GM21423 (cell line): ENCODE measurements at regions not wholly inside any gene's neighbourhood (a gene's known extent, or its start where the extent isn't known, plus 50 kb on each side); places are given as distances from the start of the nearest gene placed in this dataset.
"Not testable (repeated sequence)": the region's sequence is repeated elsewhere in the genome, so short reads cannot be mapped to it uniquely, and the experiment has no call there.

Source experiments
- ATAC-seq: cut with Tn5 transposase; IDR thresholded peaks from one replicate; pipeline ENCODE4 v1.9.1; 2021; ENCODE audit warnings: mild to moderate bottlenecking, moderate library complexity; ENCODE audit not compliant: unreplicated experiment

DNA sequence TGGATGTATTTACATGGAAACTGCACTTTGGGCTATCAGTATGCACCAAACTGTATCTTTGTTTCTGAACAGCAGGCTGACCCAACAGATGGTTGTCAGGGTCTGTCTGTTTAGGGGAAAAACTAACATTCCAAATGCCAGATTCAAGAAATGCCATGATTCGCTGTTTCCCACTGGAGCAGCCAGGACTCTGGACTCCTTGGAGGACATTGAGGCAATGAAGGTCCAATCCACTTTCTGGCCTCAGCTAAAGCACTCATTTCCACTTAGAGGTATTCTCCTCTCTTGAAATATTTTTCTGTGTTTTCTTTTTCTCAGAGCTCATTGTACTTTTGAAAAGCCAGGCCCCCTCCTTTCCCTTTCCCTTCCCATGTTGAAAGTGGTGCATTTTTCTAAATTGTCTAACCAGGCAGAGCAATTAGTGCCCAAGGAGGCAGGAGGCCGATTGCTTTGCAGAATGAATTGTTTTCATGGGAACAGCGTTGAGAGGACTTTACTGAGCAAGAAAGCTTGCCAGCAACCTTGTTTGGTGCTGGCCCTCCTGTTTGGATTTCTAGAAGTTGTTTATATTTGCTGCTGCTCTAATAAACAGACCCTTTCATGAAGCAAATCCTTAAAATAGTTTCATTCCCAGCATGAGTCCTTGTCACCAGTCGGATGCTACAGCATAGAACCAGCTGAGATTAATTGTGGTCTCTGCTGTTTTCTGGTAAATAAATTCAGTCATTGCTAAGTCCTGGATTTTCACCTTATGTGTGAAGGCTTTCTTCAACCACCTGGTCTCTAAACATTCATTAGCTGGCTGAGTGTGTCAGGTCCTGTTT, 132.8 kb upstream of the TAF11L2 start:
- no peak for ATAC-seq

DNA sequence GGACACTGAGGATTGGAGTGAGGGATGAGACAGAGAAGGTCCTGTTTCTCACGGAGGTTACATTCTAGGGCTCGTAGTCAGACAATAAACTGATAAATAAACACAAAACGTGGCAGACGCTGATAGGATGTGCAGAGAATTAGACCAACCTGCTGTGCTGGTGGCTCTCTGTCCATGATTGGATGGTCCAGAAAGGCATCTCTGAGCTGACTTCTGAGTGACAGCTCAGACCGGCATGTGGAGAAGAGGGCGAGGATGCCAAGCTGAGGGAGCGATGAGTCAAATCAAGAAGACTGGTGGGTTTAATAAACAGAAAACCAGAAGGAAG, 132.3 kb upstream of the TAF11L2 start:
- no peak for ATAC-seq

DNA sequence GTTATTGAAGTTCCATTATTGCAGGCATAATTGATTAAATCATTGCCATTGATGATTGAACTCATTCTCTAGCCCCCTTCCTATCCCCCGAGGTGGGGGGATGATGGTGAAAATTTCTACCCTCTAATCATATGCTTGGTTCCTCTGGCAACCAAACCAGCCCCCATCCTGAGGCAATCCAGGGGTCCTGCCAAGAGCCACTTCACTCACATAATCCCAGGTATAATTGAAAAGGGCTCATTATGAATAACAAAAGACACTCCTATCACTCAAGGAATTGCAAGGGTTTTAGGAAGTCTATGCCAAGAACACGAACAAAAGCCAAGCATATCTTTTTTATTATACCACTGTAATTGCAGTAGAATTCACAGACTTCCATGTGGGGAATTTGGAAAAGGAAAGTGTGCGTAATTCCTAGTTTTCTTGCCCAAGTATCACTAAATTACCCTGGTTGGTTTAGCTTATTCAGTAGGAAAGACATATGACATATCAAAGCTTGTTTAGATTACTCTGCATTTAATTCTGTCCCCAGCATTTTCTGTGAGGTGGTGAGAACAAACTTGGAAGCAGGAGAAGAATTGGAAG, 130.7 kb upstream of the TAF11L2 start:
- no peak for ATAC-seq

DNA sequence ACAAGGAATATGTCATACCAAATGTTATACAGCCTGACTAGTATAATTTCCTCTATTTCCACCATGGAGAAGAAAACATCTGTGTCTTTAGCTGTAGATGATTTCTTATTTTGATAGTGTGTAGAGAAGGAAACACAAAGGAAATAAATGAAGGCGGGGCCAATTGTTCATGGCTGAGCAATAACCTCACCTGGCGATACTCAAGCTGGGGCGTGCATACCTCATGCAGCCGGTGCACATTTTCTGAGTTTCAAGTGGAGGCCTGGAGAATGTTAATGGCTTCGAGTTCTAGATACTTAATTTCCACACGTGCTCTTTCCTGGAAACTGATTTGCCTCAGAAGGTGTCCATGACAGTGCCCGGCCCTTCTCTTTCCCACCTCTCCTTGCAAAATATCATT, 127.4 kb upstream of the TAF11L2 start:
- ATAC-seq = no peak

DNA sequence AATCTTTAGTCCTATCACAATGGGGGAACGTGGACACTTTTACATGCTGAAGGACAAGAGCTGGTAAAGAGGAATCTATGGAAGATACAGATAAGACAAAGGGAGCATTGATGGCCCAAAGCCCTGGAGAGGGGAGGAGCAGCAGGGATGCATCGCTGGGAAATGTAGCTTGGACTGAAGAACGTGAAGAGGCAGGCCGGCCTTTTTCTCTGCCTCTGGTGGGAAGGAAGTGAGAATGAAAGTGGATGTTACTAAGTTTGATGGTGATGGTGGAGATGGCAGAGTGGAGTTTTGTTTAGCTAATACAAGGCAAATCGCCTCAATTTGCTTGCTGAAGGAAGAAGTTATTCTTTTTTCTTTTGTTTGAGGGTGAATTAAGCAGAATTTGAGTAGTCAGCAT, 124.6 kb upstream of the TAF11L2 start:
- ATAC-seq = no peak

DNA sequence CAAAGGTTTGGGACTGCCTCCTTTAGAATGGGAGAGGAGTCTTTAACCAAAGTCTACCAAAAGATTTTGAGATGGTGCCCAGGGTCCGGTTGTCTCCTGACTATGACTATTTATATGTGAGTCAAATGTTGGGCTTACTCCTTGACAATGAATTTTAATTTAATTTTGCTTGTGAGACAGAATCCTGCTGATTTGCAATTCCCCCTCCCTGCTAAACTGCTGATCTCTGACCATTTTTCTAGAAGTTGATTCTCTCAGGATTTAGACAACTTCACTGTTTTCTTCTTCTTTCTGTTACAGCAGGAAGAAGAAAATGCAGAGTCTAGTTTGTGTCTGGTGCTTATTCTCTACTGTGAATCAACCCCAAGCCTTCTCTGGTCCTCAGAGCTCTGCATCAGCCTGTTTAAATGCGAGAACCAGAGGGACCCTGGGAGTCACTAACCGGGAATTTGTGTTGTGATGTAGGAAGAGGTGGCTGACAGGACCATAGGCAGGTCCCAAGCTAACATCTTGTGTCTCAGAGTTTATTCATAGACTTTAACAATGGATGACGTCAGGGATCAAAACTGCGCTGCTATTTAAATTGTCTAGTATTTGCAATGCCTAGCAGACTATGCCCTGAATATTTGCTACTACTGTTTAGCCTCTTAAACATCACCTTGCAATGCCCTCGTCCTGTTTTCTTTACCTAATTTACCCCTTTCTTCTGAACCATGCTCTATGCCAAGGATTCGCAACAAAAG, 124.0 kb upstream of the TAF11L2 start:
- no peak for ATAC-seq

DNA sequence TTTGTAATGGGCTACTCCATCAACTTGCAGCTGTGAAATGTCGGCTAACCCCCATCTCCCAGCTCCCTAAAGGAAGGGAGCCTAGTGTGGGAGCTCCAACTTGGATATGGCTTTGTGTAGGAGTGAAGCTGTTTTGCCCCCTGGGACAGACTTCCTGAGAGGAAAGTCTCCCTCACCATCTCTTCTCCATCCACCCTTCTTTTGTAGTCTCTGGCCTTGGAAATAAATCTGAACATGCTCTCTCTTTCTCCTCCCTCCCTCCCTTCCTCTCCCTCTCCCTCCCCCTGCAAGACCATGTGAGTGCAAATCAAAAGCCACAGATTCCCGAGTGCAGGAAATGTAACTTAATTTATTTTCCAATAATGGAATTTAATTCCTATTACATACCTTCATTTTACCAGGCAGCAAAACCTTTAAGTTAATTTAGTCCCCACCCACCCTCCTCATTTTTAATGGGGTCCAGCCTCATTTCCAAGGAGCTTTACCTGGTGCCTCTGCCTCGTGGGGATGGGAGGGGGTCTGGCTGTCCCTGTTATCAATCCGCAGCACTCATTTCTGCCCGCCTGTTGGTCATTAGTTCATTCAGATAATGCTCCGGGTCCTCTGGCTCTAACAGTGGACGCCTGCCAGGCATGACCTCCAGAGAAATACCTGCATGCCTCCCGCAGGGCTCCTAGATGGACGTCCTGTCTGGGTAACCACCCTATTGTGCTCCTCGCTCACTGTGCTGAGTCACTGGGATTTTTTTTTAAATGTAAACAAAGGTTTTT, 122.9 kb upstream of the TAF11L2 start:
- ATAC-seq = no peak

DNA sequence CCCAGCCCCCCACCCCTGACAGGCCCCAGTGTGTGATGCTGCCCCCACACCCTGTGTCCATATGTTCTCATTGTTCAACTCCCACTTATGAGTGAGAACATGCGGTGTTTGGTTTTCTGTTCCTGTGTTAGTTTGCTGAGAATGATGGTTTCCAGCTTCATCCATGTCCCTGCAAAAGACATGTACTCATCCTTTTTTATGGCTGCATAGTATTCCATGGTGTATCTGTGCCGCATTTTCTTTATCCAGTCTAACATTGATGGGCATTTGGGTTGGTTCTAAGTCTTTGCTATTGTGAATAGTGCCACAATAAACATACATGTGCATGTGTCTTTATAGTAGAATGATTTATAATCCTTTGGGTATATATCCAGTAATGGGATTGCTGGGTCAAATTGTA, 122.1 kb upstream of the TAF11L2 start:
- ATAC-seq = not testable (repeated sequence)

DNA sequence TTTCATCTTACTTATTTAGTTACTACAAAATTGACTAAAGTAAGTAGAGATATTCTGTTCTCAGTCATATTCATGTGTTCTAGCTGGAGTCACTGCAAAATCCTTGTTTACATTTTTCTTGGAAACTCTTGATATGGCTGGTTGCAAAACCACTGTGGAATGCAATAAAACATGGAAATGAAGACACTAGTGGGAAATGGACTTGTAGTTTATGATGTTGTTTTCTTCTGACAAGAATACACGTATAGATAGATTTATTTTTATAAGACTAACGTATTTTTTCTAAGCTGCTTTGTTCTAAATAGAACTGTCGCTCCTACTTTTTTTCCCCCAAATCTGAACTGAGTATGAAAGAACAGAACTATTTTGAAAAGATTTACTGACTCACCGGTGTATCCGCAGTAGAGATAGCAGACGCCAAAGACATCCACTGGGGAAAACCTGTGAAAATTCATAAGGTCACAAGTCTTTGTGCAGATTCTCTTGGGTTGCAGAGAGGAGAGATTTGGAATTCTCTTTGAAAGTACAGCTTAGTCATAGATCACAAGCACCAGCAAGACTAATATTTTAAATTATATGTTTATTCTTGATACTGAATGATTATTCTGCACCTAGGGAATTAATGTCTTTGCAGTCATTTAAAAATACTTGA, 119.6 kb upstream of the TAF11L2 start:
- no peak for ATAC-seq

DNA sequence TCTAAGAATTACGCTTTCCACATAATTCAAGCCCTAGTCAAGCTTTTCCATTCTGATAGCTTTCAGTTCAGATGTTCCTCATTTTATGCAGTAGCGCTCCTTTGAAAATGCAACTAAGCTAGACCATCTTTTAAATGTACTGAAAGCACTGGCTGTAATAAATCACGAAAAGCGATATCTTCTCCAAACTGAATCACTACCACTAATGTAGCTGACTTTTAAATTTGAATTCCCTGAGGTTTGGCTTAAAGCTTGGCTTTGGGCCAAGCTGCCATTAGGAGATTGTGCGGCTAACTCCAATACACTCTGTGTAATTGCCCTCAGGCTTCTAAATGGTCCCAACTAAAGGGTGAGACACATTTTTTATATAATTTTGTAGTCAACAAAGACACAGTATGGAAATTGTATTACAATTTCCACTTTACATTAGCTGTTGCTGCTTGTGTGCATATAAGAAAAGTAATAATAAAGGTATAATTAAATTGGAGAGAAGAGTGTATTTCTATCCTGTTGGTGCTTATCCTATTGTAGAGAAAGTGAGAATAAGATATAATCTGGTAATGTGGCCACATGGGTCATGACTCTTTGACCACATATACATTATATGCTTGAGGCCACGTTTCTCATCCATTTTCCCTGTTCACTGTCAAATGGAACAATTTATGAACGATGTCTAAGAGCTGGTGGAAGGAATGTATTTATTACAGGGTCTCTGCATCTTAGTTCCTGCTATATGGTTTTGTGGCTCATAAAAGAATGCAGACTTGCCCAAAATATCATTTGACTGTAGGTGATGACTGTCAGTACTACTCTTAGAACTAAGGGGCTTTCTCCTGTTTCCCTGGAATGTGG, 118.7 kb upstream of the TAF11L2 start:
- ATAC-seq = no peak

DNA sequence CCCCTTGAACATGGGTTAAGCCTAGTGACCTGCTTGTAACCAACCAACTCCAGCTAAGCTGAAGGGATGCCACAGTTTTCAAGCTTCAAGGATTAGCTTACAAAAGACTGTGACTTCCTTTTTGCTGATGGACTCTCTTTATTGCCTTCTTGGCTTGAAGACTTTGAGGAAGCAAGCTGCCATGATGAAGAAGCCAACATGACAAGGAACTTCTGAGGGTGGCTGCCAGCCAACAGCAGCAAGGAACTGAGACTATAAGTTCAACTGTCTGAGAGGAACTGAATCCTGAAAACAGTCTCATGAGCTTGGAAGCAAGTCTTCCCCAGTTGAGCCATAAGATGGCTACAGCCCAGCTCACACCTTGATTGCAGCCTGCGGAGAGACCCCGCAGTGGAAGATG, 116.1 kb upstream of the TAF11L2 start:
- ATAC-seq = no peak

DNA sequence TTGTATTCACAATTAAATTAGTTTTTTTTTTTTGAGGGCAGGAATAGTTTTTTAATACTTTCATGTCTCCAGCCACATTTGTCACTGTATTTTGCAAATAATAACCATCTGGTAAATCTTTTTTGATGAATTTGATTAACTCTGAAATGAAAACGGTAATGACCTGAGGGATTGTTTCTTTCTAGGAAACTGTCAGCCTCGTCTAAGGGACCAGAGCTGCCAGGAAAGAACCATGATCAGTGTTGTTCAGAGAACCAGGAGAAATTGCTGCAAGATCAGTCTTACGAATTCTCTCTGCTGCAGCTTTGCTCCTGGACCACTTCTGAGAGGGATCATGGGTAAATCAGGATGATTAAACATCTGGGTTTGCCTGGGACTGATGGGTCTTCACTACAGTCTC, 114.5 kb upstream of the TAF11L2 start:
- no peak for ATAC-seq

DNA sequence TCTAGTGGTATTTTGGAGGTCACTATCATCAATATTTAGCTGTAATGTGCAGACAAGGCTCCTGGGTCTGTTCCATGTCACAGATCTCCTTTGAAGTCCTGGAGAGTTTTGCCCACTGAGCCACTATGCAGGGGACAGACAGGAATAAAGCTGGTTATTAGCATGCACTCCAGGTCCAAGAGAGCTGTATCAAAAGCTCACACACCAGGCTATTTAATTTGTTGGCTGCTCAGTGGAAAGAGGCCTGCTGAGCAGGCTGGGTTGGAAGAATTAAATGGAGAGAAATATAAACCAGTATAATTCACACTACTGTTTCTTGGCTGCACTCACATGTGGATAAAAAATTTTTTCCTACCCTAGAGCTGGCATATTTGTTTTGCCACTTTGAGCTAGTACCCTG, 113.8 kb upstream of the TAF11L2 start:
- ATAC-seq = no peak

DNA sequence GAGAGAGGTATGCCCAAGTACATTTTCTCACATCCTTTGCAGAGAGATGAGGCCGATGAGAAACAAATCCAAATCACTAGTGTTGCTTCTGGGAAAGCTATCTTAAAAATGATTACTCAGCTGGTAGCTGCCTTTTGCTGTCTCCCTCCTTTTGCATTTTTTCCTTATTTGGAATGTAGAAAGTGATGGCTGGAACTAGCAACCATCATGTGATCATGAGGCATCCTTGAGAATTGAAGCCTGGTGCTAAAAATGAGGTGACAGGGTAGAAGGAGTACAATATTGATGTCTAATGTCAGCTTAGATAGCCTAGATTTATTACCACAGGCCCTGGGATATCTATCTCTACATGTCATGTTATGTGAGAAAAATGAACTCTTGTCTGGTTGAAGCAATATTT, 109.3 kb upstream of the TAF11L2 start:
- no peak for ATAC-seq

DNA sequence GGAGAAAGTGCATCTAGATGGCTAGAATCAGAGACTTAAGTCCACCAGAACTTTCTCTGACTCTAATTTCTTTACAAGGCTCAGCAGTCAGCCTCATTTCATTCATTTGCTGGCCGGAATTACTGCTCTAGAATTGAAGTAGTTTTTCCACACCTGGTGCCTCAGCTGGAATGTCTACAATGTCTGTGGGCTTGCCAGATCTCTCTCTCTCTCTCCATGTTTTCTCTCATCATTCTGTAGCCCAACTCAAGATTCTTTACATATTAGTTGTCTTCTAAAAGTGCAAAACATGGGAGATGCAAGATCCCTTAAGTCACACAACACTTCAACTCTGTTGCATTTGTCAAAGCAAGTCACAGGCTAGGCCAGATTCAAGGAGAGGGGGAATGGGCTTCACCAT, 103.9 kb upstream of the TAF11L2 start:
- no peak for ATAC-seq

DNA sequence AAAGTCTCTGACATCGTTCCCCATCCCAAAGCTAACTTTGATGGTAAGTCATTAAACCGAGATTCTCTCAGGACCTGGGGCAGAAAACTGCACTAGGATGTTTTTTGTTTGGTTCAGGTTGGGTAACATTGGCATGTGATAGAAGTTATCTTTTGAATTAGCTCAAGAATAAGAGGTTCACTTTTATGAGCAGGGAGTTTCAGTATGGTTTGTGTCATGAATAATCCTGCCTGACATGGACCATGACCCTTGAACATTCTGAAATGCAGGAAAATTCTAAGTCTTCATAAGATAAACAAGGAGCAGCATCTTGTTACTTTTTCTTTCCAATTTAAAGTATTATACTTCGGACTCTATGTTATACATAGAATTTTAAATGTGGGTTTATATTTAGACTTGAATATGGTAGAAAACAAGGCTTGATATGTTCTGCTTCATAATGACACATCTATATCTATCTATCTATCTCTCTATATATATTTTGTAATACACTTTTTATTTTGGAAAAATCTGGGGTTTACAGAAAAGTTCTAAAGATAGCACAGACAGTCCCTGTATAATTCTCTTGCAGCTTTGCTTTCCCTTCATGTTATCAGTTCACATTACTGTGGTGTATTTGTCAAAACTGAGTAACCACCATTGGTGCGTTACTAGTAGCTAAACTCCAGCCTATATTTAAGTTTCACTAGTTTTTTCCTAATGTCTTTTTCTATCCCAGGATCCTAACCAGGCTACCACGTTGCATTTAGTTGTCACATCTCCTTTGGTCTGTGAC, 102.7 kb upstream of the TAF11L2 start:
- no peak for ATAC-seq

DNA sequence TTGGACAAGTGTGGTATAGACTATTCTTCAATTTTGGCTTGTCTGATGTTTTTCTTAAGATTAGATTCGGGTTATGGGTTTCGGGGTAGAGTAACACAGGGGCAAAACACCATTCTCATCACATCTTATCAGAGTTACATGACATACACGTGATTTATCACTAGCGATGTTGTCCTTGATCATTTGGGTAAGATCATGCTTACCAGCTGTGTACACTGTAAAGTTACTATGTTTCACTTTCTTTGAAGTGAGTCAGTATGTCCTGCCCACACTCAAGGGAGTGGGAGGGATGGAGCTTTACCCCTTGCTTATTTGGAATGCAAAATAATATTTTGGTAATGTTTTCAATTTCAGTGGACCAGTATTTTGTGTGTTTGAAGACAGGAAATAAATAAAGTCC, 101.8 kb upstream of the TAF11L2 start:
- ATAC-seq = no peak

DNA sequence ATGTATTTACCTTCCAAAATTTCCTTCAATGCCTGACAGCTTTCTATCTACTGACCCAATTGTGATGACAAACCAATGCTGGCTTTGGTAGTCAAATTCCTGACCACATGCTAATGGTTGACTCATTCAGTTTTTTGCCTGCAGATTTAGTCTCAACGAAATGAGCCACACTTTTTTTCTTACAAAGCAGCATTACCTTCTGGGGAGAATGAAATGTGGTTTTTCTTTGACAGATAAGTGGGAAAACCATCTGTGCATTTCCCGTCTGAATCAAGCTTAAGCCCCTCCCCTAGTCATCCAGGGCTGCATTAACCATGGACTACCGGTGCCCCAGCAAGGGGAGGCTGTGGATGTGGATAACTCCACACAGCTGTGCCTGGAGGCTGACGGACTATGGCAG, 99.6 kb upstream of the TAF11L2 start:
- ATAC-seq = peak; percentile 63
